Suprapubic skin (tissue), 4 donors: ENCODE measurements at regions not wholly inside any gene's neighbourhood (a gene's known extent, or its start where the extent isn't known, plus 50 kb on each side); places are given as distances from the start of the nearest gene placed in this dataset.

Source experiments
- DNase-seq, 2 donors: peaks; one replicate each; pipeline ENCODE4 v3.0.0-alpha.2; 2019; ENCODE audit warnings: low spot score in 2 of 2
- H3K27ac ChIP-seq: fragments of 200-600 bp; sonication (generic); one replicate; pipeline ENCODE4 v1.5.1; 2019
- H3K27me3 ChIP-seq: fragments of 200-600 bp; sonication (generic); one replicate; pipeline ENCODE4 v1.5.1; 2019
- H3K36me3 ChIP-seq: fragments of 200-600 bp; sonication (generic); one replicate; pipeline ENCODE4 v1.5.1; 2019
- H3K4me1 ChIP-seq: fragments of 200-600 bp; sonication (generic); one replicate; pipeline ENCODE4 v1.5.1; 2019
- H3K4me3 ChIP-seq: fragments of 200-600 bp; sonication (generic); one replicate; pipeline ENCODE4 v1.5.1; 2019; ENCODE audit warnings: mild to moderate bottlenecking
- H3K9me3 ChIP-seq: fragments of 200-600 bp; sonication (generic); one replicate; pipeline ENCODE4 v1.5.1; 2019
- EP300 ChIP-seq: sonication (generic); formaldehyde crosslinking; IDR thresholded peaks from one replicate; pipeline ENCODE4 v1.6.1; 2017; ENCODE audit warnings: antibody characterized with exemption
- POLR2A ChIP-seq, 2 donors: fragments of 450-650 bp; IDR thresholded peaks; one replicate each; pipeline ENCODE4 v1.6.1; 2017; ENCODE audit warnings: antibody characterized with exemption in 2 of 2, mild to moderate bottlenecking in 2 of 2, moderate library complexity in 2 of 2
- POLR2AphosphoS5 ChIP-seq, 3 donors: sonication (generic); formaldehyde crosslinking; IDR thresholded peaks; one replicate each; pipeline ENCODE4 v1.6.1; 2017; ENCODE audit warnings: antibody characterized with exemption in 3 of 3
- WGBS: methylation state at CpG from one replicate; pipeline ENCODE4 v1.1.5; 2018; 5-methylcytosine and 5-hydroxymethylcytosine counted together
- TF ChIP-seq, protein P1 (sequence below), 2 donors: fragments of 200-600 bp in 1 of 2; fragments of 450-650 bp in 1 of 2; sonication (generic) in 1 of 2; IDR thresholded peaks; one replicate each; pipeline ENCODE4 v1.5.1; 2016 to 2019; ENCODE audit warnings: antibody characterized with exemption in 2 of 2, mild to moderate bottlenecking in 1 of 2, moderate library complexity in 1 of 2

DNA sequence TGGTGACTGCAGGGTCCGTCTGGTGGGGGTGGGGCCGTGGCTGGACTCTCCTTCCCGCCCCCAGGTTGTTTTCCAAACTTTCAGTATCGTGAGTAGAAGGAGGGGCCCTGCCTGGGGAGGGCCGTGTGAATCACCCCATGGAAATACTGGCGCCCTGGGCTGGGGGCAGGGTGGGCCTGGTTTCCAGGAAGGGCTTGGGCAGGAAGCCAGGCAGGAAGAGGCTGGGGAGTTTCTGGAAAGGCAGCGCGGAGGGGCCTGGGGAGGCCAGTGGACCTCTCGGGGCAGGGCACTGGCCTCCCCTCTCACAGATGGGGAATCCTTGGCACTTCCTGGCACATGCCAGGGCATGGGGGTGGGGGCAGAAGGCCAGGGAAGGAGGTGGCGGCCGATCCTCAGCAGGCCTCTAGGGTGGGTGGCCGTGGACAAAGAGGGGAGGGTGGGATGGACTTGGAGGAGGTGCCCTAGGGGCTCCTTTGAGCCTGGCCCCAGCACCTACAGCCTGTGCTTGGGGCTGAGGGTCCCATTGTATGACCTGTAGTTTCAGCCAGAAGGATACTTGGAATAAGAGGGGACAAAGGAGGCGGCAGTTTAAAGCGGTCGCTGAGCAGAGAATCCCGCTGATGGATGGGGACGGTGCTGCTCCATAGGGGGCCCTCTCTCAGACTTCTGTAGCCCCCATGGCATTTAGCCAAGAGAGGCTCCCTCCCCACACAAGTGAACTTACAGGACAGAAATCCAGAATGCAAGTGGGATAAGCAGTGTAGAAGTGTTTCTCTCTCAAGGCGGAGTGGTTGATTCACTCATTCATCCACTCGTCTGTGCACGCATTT lies 56.5 kb upstream of the GATA2 start:
- DNase-seq = peak; percentile 76 to 83
- H3K27ac ChIP-seq = no peak overlapping the region
- 47% methylated on average over 20 of the region's 20 CpGs for WGBS

GRCh38 chr3:128548426-128549282 lies 55.7 kb upstream of the GATA2 start:
- WGBS = 61% methylated on average over 6 of the region's 6 CpGs
- peak in 1 of 2 donors; percentile 38 for DNase-seq
- Histone ChIP-seq H3K4me1 (no peaks in the 10 kb centered on the region), H3K36me3 (no peaks in the 10 kb centered on the region), H3K4me3 (no peak overlapping the region), H3K27ac (no peak overlapping the region), H3K9me3 (no peaks in the 10 kb centered on the region), H3K27me3 (peaks cover 24% of the 10 kb centered on the region)
- TF ChIP-seq POLR2A (IDR thresholded peaks at IDR 0.05) (no peak), EP300 (no peak), POLR2AphosphoS5 (IDR thresholded peaks at IDR 0.05) (no peak)
- TF ChIP-seq, protein P1, sequence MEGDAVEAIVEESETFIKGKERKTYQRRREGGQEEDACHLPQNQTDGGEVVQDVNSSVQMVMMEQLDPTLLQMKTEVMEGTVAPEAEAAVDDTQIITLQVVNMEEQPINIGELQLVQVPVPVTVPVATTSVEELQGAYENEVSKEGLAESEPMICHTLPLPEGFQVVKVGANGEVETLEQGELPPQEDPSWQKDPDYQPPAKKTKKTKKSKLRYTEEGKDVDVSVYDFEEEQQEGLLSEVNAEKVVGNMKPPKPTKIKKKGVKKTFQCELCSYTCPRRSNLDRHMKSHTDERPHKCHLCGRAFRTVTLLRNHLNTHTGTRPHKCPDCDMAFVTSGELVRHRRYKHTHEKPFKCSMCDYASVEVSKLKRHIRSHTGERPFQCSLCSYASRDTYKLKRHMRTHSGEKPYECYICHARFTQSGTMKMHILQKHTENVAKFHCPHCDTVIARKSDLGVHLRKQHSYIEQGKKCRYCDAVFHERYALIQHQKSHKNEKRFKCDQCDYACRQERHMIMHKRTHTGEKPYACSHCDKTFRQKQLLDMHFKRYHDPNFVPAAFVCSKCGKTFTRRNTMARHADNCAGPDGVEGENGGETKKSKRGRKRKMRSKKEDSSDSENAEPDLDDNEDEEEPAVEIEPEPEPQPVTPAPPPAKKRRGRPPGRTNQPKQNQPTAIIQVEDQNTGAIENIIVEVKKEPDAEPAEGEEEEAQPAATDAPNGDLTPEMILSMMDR (IDR thresholded peaks at IDR 0.05) = no peak

More for the DNA sequence above, 56.5 kb upstream of the GATA2 start:
- no peaks in the 10 kb centered on the region for H3K36me3 ChIP-seq
- H3K9me3 ChIP-seq = no peaks in the 10 kb centered on the region
- no peaks in the 10 kb centered on the region for H3K4me1 ChIP-seq
- peaks cover 33% of the 10 kb centered on the region for H3K27me3 ChIP-seq
- TF ChIP-seq POLR2A (IDR thresholded peaks at IDR 0.05) = no peak
- TF ChIP-seq POLR2AphosphoS5 (IDR thresholded peaks at IDR 0.05) = peak in 2 of 3 donors; percentile 27 to 30
- H3K4me3 ChIP-seq = no peak overlapping the region

DNA sequence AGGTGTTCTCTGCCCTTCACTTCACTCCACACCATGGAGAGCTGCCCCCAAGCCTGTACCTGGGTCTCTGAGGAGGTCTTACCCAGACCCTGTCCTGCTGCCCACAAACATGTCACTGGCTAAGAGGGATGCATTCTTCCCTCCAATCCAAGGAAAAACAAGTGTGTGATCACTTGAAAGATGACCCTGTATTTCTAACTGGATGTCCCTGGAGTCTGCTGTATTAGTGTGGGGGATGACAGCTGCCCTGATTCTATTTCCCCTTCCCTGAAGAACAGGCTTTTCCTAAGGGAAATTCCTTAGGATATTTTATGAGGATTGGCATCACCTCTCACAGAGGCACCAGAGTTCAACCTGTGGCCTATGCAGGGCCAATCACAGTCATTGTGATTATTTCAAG lies 55.0 kb upstream of the GATA2 start:
- no peak for DNase-seq
- Histone ChIP-seq H3K4me1 (no peaks in the 10 kb centered on the region), H3K4me3 (no peak overlapping the region), H3K27me3 (peaks cover 20% of the 10 kb centered on the region), H3K27ac (no peak overlapping the region), H3K9me3 (no peaks in the 10 kb centered on the region), H3K36me3 (no peaks in the 10 kb centered on the region)
- TF ChIP-seq POLR2A (IDR thresholded peaks at IDR 0.05) (no peak), POLR2AphosphoS5 (IDR thresholded peaks at IDR 0.05) (no peak), EP300 (no peak)
- TF ChIP-seq, protein P1 (IDR thresholded peaks at IDR 0.05) = no peak

- 80% methylated on average over 9 of the region's 10 CpGs for WGBS
- no peak for TF ChIP-seq POLR2AphosphoS5 (IDR thresholded peaks at IDR 0.05)
- Histone ChIP-seq H3K36me3 (no peaks in the 10 kb centered on the region), H3K4me1 (no peaks in the 10 kb centered on the region), H3K27me3 (peaks cover 14% of the 10 kb centered on the region), H3K27ac (no peak overlapping the region), H3K9me3 (no peaks in the 10 kb centered on the region), H3K4me3 (no peak overlapping the region)
- DNase-seq = peak in 1 of 2 donors; percentile 28
These were observed 54.5 kb upstream of the GATA2 start for GRCh38 chr3:128547368-128547987.

- Histone ChIP-seq H3K27ac (no peak overlapping the region), H3K4me1 (no peaks in the 10 kb centered on the region), H3K27me3 (peaks cover 10% of the 10 kb centered on the region), H3K9me3 (no peaks in the 10 kb centered on the region), H3K36me3 (no peaks in the 10 kb centered on the region), H3K4me3 (no peak overlapping the region)
- WGBS = 66% methylated on average over 5 of the region's 5 CpGs
- TF ChIP-seq POLR2A (IDR thresholded peaks at IDR 0.05) = no peak
- TF ChIP-seq POLR2AphosphoS5 (IDR thresholded peaks at IDR 0.05) = no peak
- TF ChIP-seq, protein P1 (IDR thresholded peaks at IDR 0.05) = no peak
- no peak for TF ChIP-seq EP300
- peak in 1 of 2 donors; percentile 35 for DNase-seq
These were observed 53.6 kb upstream of the GATA2 start for GRCh38 chr3:128546646-128547045.
